DMS 273 (cell line): ENCODE measurements at regions not wholly inside any gene's neighbourhood (a gene's known extent, or its start where the extent isn't known, plus 50 kb on each side); places are given as distances from the start of the nearest gene placed in this dataset.
"Not testable (repeated sequence)": the region's sequence is repeated elsewhere in the genome, so short reads cannot be mapped to it uniquely, and the experiment has no call there.

Experiments used
- DNase-seq: peaks from one replicate; lab custom pipeline; 2025; ENCODE audit not compliant: unreplicated experiment; lab: John Stamatoyannopoulos, UW

DNA sequence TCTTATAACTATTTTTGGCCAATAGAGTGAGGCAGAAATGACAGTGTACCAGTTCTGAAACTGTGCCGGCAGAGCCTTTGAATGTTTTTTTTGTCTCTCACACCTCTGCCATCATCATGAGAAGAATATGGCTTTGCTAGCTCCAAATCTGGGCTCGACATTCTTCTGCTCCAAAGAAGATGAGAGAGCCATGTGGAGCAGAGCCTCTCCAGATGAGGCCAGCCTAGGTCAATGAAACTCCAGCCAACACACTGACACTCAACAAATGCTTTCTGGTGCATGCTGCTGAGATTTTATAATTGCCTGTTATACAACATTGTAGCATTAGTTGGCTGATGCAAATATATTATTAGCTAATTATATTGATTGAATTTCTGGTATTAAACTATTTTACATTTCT lies 154.7 kb downstream of the SLC38A4 start:
- DNase-seq: no peak

DNA sequence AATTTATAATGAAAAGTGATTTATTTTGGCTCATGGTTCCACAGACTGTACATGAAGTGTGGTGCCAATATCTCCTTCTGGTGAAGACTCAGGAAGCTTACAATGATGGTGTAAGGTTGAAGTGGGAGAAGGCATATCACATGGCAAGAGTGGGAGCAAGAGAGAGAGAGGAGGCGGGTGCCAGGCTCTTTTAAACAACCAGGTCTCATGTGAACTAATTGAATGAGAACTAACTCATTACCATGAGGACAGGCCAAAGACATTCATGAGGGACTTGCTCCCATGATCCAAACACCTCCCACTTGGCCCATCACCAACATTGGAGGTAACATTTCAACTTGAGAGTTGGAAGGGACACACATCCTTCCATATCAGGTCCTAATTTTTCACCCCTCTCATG lies 155.2 kb downstream of the SLC38A4 start:
- no peak for DNase-seq

DNA sequence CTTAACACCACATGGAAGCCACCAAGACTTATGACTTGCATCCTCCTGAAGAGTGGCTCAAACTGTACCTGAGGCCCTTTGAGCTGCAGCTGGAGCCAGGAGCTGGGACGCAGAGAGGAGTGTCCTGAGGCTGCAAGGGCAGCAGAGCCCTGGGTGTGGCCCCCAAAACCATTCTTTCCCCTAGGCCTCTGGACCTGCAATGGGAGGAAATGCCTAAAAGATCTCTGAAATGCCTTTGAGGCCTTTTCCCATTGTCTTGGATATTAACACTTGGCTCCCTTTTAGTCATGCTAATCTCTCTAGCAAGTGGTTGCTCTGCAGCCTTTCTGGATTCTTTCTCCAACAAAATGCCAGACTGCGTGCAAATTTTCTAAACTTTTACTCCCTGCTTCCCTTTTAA lies 156.1 kb downstream of the SLC38A4 start:
- DNase-seq: no peak

DNA sequence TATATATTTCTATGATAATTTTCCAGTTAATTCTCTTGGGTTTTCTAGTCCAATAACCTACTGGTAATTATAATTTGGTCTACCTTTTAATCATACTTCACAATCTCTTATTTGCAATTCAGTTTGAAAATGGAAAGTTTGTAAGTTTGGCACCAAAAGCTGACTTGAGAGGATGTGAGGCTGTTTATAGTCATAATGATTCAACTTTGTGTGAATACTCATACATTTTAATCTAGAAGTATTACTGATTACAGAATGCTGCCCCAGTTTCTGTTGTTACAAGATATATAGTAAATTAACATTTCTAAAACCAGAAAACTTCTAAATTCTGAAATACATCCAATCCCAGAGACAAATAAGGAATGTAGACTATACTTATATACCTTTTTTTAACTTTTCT lies 158.2 kb downstream of the SLC38A4 start:
- no peak for DNase-seq

DNA sequence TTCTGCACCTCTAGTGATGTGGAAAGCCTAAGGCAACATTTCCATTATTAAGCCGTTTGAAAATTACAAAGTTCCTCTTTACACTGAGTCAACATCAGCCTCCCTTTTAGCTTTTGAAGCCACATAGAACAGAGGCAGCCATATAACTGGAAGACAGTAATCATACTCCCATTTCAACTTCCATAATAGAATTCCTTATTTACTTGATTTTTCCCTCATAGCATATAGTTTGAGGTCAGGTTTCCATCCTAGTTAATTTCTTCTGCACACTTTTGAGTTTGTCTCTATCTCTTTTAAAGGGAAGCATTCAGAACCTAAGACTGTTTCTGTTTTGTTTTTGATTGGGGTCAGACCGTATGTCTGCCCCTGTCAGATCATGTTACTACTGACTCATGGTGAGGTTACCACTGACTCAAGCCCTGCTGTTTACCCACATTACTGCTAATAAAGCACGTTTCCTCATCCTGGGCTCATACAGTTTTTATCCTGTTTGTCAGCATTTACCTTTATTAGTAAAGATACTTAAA lies 161.0 kb downstream of the SLC38A4 start:
- DNase-seq: peak; percentile 58

DNA sequence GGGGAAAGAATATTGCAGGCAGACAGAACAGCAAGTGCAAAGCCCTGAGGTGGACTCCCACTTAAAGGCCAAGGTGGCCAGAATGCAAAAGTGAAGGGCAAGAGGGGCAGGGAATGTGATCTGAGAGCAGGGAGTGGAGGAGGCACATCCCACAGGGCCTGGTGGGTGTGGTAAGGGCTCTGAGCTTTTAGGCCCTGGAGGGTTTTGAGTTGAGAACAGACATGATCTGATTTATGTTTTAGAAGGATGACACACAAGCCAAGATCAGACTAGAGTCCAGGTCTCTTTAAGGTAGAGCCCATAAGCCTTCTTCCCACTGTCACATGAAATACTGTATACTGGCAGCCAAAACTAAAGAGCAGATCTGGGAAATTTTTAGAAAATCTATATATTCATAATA lies 162.5 kb downstream of the SLC38A4 start:
- DNase-seq: no peak

DNA sequence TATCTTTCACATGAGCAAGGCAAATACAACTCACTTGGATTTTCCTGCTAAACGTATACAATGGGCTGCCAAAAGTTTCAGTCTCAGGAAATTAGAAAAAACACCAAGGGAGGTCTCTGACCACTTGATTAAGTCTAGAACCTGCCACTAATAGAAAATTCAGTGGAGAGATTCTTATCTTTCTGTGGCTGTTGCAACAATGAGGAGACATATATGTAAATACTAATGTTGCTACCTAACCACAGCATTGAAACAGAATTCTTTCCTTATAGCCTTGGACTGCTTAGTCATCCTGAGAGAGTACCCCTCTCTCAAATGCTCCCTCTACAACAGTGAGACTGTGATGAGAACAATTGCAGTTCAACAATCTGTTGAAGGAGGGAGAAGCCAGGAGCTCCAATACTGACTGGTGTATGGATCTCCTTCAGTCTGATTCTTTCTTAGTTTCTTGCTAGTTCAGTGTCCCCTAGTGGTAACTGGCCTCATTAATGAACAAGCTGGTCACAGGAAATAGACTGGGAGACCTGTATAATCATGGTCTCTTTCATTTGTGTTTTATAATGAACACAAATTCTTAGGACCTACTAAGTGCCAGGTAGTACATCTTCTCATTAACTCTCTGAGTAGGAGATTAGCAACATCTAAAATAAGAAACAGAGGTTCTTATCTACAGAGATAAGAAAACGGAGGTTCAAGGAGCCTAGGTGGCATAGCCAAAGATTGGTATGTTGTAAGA lies 164.5 kb downstream of the SLC38A4 start:
- DNase-seq: peak; percentile 63

DNA sequence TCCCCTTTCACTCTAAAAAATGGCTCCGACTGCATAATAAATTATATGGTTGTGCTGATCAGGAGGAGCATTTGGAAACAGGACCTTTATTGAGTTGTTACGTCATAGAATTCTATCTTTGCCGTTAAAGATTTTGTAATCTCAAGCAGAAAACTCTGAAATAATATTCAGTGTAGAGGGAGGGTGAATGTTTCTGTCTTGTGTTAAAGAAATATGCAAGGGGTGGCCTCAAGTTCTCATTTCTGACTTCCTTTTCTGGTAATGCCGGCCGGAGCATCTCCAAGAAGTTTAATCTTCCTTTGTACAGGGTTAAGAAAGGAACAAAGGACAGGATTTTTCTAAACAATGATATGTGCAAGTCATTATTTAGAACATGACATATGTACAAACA lies 165.1 kb downstream of the SLC38A4 start:
- DNase-seq: no peak

DNA sequence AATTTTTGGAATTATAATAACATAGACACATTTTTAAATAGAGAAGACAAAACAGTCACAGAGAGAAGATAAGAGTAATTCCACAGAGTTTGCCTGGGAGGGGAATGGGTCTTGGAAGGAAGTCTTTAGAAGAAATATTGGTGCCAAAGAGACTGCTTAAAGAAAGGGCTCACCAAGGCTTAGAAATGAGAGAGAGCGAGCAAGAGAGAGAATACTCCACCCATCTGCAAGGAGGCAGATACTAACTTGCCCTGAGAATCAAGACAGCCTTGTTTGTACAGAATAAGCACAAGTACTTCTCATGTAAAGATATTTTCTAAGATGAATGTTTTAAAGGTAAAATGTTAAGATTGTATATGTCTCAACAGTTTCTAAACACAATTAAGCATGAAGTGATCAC lies 165.5 kb downstream of the SLC38A4 start:
- no peak for DNase-seq

DNA sequence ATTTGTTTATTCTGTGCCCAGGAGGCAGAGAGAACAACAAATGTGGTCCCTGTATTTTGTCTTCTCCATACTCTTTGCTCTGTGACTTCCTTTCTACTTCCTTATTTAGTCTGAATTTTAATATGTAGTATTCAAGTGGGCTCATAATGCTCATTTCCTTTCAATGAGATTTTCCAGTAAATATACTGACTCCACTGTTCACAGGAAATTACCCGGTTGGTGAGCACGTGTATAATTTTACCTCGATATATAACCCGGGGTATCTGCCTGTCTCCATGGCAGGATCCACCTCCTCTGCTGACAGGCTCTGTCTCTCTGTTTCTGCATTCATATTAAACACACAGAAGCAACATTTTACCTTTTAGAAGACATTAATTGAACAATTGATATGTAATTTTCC lies 166.0 kb downstream of the SLC38A4 start:
- DNase-seq: no peak

DNA sequence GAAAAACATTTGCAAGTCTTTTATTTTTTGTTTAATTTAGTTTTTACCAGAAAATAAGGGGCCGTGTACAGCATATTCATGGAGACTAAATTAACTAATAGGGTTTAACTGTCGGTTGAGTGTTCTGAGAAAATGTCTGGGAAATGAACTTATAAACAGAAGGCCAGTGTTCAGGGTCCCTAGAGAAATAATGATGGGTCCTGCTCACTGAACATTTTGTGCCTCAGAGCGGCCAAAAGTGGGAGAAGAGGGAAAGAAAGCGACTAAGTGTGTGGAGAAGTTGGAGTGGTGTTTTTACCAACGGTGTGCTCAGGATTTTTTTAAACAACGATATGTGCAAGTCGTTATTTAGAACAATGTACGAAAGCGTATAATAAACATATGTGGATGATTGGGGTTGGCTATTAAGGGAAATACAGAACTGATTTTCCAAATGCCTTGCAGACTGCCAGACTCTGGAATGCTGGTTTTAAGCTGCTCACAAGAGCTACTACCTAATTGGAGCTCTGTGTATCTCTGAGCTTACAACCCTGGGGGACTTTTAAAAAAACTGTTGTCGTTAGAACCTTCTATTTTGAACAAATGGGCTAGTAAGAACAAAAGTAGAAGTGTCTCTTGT lies 166.7 kb downstream of the SLC38A4 start:
- DNase-seq: no peak

DNA sequence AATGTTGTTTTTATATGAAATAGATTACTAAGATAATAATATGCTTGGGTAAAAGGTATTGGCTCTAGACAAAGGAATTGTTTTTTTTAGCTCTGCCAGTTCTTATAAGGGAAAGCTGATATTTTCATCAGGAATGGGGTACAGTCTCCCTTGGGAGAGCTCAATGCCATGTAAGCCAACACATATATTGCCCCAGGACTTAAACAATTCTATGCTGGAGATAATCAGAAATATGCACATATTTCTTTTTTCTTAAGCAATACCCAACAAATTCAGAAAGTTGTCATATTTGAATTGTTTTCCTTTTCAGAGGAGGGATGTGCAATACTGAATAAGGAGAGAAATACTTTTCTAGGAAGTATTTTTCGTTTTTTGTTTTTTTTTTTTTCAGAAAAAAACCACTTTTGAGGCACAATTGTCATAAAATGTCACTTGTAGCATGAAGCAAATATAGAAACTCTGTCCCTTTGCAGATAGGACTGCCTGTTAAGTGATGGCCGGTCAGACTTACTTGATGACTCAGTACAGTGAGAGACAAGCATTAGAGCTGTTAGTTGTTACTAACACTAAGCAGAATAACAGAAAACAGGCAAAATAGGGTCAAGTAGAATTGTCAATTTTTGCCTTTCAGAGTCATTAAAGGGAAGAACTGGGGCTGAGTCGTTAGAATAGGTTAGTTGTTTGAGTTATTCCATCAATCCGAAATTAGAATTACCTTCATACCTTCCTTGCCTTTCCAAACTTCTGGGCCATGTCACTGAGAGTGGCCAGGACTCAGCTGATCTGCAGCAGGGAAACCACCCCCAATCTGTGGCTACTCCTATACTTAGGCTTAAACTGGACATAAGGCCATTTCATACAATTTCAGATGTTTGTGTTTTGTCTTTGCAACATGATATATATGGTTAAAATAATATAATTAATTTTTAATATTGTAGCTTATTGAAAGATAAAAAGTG lies 168.1 kb downstream of the SLC38A4 start:
- no peak for DNase-seq

DNA sequence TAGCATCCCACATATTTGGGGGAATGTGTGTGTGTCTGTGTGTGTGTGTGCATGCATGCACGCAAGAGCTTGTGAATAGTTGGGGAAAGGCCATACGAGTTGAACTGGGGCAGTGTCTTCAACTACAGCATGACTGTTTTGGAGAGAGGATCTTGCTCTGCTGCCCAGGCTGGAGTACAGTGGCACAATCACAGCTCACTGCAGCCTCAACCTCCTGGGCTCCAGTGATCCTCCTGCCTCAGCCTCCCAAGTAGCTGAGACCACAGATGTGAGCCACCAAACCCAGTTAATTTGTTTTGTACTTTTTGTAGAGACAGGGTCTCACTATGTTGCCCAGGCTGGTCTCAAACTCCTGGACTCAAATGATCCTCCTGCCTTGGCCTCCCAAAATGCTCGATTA lies 169.8 kb downstream of the SLC38A4 start:
- not testable (repeated sequence) for DNase-seq

DNA sequence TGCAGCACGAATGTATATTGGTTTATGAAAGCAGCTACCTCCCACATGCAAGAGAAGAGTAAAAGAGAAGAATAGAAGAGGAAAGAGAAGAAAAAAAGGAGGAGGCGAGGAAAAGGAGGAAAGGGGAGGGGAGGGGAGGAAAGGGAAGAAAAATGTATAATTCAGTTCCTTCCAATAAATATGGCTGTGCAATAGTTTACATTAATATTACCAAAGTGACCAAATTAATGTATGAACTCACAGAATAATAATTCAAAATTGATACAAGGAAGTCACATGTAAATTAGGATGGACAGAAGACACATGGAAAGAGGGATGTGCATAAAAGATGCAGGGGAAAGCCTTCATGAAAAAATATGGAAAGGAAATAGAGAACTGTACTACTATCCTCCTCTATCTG lies 172.5 kb downstream of the SLC38A4 start:
- no peak for DNase-seq

DNA sequence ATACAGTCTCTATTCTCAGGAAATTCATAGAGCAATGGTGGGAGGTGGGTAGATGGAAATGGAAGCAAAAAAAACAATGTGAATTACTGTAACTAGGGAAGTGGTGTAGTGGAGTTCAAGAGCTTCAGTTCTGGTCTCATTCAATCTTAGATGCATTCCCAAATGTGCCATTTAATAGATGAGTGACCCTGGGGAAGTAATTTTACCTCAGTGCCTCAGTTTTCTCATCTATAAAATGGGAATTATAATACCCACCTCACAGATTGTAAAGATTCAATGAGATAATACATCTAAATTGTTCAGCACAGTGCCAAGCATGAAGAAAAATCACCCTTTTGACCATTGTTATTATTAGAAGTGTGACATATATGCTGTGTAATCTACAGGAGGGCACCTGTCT lies 173.1 kb downstream of the SLC38A4 start:
- no peak for DNase-seq

DNA sequence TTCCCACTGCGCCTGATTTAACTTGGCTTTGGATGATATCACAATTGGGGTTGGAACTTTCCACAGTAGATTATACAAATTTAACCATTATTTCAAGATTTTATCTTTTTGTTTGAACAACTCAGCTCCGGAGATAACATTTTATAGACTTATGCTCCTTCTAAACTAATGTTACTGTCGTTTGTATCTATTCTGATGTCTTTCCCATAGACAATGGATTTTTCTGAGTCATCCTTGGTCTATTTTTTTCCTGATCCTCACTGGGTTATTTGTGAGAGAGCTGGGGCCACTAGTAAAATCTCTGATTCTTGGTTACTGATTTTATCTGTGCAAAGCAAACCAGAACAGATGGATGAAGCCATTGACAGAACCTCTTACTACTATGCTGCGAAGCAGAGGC lies 175.1 kb downstream of the SLC38A4 start:
- DNase-seq: no peak

DNA sequence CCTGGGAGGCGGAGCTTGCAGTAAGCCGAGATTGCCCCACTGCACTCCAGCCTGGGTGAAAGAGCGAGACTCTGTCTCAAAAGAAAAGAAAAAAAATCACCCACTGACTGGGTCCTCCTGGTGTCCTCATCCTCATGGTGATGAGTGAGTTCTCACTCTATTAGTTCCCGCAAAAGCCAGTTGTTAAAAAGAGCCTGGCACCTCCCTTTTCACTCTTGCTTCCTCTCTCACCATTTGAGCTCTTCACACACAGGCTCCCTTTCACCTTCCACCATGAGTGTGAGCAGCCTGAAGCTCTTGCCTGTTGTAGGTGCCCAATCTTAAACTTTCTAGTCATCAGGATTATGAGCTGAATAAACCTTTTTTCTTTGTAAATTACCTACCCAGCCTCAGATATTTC lies 176.4 kb downstream of the SLC38A4 start:
- DNase-seq: no peak

DNA sequence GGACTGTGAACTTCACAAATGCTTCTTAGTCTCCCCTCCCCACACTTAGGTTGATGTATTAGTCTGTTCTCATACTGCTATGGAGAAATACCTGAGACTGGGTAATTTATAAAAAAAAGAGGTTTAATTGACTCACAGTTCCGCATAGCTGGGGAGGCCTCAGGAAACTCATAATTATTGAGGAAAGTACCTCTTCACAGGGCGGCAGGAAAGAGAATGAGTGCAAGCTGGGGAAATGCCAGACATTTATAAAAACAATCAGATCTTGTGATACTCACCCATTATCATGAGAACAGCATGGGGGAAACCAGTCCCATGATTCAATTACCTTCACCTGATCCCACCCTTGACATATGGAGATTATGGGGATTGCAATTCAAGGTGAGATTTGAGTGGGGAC lies 178.8 kb downstream of the SLC38A4 start:
- no peak for DNase-seq

DNA sequence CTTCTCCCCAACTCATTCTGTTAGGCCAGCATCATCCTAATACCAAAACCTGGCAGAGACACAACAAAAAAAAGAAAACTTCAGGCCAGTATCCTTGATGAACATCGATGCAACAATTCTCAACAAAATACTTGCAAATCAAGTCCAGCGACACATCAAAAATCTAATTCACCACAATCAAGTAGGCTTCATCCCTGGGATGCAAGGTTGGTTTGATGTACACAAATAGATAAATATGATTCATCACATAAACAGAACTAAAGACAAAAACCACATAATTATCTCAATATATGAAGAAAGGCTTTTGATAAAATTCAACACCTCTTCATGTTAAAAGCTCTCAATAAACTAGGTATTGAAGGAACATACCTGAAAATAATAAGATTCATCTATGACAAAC lies 184.1 kb downstream of the SLC38A4 start:
- DNase-seq: not testable (repeated sequence)

DNA sequence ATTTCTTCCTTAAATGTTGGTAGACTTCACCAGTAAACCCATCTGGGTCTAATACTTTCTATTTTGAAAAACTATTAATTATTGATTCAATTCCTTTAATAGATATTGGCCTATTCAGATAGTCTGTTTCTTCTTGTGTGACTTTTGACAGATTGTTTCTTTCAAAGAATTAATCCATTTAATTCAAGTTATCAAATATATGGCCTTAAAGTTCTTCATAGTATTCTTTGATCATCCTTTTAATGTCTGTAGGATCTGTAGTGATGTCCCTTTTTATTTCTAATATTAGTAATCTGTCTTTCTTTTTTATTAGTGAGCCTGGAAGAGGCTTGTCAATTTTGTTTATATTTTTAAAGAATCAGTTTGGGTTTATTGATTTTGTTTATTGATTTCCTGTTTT lies 190.0 kb downstream of the SLC38A4 start:
- no peak for DNase-seq

DNA sequence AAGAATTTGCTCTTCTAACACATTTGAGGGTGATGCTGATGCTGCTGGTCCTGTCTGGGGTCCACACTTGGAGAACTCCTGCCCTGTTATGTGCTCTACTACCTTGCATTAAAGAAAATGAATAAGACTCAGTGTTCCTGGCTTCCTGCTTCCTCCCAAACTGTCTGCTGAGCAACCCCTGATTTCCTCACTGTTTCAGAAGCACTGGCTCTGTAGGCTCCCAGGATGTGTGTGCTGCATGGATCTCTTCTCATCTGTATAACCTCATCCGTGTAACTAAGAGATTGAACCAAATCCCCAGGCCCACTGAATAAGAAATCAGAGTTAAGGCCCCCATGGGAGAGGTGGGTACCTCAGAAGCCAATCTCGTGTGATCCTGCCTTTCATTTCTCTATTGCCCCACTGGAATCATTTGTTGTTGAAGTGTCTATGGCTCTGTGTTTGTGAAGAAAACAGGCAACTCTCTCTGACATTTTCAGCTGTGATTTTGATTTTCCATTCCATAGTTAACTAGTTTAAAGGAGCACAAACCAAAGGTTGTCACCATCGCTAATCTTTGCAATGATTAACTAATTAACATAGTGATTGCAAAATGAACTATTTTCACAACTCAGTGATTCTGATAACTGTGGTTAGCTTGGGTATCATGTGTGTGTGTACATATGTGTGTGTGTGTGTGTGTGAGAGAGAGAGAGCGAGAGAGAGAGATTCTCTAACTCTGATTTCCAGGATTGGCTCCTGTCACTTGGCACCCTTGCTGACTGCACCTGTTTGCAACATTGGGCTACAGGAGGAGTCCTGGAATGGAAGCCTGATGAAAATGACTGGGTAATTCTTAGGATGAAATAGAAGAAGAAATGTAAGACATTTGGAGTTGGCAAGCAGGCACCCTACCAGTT lies 196.2 kb downstream of the SLC38A4 start:
- no peak for DNase-seq
